ENCODE measurements at regions not wholly inside any gene's neighbourhood (a gene's known extent, or its start where the extent isn't known, plus 50 kb on each side); places are given as distances from the start of the nearest gene placed in this dataset.

- H3K4me1 ChIP-seq (ENCODE audit: low read depth) = no peaks in the 10 kb centered on the region
- H3K9me3 ChIP-seq = no peaks in the 10 kb centered on the region
- intact Hi-C loops (cut with DNase I, micrococcal nuclease) = no loop called here
- no peaks in the 10 kb centered on the region for H3K36me3 ChIP-seq (ENCODE audit: low read depth)
- ATAC-seq (peak; percentile 19), DNase-seq (no peak)
- TF ChIP-seq, protein P1, sequence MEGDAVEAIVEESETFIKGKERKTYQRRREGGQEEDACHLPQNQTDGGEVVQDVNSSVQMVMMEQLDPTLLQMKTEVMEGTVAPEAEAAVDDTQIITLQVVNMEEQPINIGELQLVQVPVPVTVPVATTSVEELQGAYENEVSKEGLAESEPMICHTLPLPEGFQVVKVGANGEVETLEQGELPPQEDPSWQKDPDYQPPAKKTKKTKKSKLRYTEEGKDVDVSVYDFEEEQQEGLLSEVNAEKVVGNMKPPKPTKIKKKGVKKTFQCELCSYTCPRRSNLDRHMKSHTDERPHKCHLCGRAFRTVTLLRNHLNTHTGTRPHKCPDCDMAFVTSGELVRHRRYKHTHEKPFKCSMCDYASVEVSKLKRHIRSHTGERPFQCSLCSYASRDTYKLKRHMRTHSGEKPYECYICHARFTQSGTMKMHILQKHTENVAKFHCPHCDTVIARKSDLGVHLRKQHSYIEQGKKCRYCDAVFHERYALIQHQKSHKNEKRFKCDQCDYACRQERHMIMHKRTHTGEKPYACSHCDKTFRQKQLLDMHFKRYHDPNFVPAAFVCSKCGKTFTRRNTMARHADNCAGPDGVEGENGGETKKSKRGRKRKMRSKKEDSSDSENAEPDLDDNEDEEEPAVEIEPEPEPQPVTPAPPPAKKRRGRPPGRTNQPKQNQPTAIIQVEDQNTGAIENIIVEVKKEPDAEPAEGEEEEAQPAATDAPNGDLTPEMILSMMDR (IDR thresholded peaks at IDR 0.05) = no peak
- H3K4me3 ChIP-seq = no peak overlapping the region
Measured at GRCh38 chr5:2094616-2094995, 211.9 kb upstream of the IRX4 start.

- Histone ChIP-seq H3K4me3 (no peak overlapping the region), H3K36me3 (ENCODE audit: low read depth) (no peaks in the 10 kb centered on the region), H3K4me1 (ENCODE audit: low read depth) (no peaks in the 10 kb centered on the region), H3K9me3 (no peaks in the 10 kb centered on the region)
- DNase-seq = no peak
- intact Hi-C loops (cut with DNase I, micrococcal nuclease) = no loop called here
- ATAC-seq = peak; percentile 36
- TF ChIP-seq, protein P1 (IDR thresholded peaks at IDR 0.05) = no peak
Measured at GRCh38 chr5:2093859-2094615, 211.3 kb upstream of the IRX4 start.

- no peak overlapping the region for H3K4me3 ChIP-seq
Measured at GRCh38 chr5:2091921-2092320, 209.2 kb upstream of the IRX4 start.

DNA sequence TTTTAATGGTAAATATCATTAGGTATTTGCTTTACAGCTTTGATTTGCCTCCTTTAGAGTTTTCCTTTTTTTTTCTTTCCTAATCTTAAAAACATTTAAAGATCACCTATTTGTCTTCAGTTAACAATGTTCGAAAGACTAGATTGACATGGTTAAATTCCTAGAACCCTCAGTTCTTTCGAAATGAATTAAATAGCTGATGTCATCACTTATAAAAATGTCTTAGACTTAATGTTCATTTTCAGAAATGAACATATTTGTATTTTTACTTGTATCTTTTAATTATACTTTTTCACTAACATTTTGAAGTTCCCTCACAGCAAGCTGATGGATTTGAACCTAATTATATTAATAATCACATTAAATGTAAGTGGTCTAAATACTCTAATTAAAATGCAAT, 205.3 kb upstream of the IRX4 start:
- DNase-seq (no peak), ATAC-seq (no peak)
- intact Hi-C loops (cut with DNase I, micrococcal nuclease) = no loop called here
- Histone ChIP-seq H3K4me3 (no peak overlapping the region), H3K9me3 (no peaks in the 10 kb centered on the region), H3K36me3 (ENCODE audit: low read depth) (no peaks in the 10 kb centered on the region), H3K4me1 (ENCODE audit: low read depth) (no peaks in the 10 kb centered on the region)
- TF ChIP-seq, protein P1 (IDR thresholded peaks at IDR 0.05) = no peak

More at GRCh38 chr5:2091921-2092320, 209.2 kb upstream of the IRX4 start:
- H3K4me1 ChIP-seq (ENCODE audit: low read depth) = no peaks in the 10 kb centered on the region
- ATAC-seq = no peak
- no peaks in the 10 kb centered on the region for H3K36me3 ChIP-seq (ENCODE audit: low read depth)
- TF ChIP-seq, protein P1 (IDR thresholded peaks at IDR 0.05) = no peak
- intact Hi-C loops (cut with DNase I, micrococcal nuclease) = no loop called here
- no peak for DNase-seq
- H3K9me3 ChIP-seq = no peaks in the 10 kb centered on the region

DNA sequence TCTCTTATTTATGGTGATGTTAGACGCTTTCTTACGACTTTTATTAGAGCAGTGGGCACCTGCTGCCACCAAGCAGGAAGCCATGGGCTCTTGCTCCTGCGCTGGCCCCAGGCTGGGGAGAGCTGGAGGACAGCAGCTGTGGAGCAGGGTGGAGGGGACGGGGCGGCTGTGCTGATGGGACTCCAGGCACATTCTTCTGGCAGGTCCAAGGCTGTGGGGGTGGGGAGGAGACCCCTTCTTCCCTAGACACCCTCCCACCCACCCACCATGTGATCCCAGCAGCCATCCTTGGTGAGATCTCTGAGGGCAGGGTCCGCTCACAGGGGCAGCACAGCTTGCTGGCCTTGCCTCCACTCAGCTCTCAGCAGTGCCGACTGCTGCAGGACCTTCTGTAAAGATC, 192.6 kb upstream of the IRX4 start:
- DNase-seq = no peak
- intact Hi-C loops (cut with DNase I, micrococcal nuclease) = no loop called here
- no peaks in the 10 kb centered on the region for H3K4me1 ChIP-seq (ENCODE audit: low read depth)
- H3K4me3 ChIP-seq = no peak overlapping the region
- H3K36me3 ChIP-seq (ENCODE audit: low read depth) = no peaks in the 10 kb centered on the region
- no peaks in the 10 kb centered on the region for H3K9me3 ChIP-seq
- TF ChIP-seq, protein P1 (IDR thresholded peaks at IDR 0.05) = no peak
- ATAC-seq = no peak

Measured in mucosa of descending colon (tissue), 3 donors.